Activated CD4-positive, alpha-beta T cell treated with anti-CD3 and anti-CD28 coated beads, Interleukin-2, amount 10 ng/mL, durations not matched to agents 24 days and 14 days (primary cell): ENCODE measurements at regions not wholly inside any gene's neighbourhood (a gene's known extent, or its start where the extent isn't known, plus 50 kb on each side); places are given as distances from the start of the nearest gene placed in this dataset.
A peak's percentile ranks its signal among the peaks of the same experiment; 100 is the strongest.

Experiments
- DNase-seq: peaks from one replicate; pipeline ENCODE4 v3.0.0; 2022
- H3K27ac Mint-ChIP-seq: one replicate; pipeline ENCODE4 v1.8.0; 2022; ENCODE audit warnings: mild to moderate bottlenecking, mixed read lengths
- H3K27me3 Mint-ChIP-seq: one replicate; pipeline ENCODE4 v1.8.0; 2022; ENCODE audit warnings: mixed read lengths
- H3K36me3 Mint-ChIP-seq: one replicate; pipeline ENCODE4 v1.8.0; 2022; ENCODE audit warnings: low read depth, mild to moderate bottlenecking, mixed read lengths
- H3K4me1 Mint-ChIP-seq: one replicate; pipeline ENCODE4 v1.8.0; 2021; ENCODE audit warnings: mixed read lengths
- H3K4me3 Mint-ChIP-seq: one replicate; pipeline ENCODE4 v1.8.0; 2022; ENCODE audit warnings: mild to moderate bottlenecking, moderate library complexity, mixed read lengths
- H3K9me3 Mint-ChIP-seq: one replicate; pipeline ENCODE4 v1.8.0; 2021; ENCODE audit warnings: mixed read lengths
- intact Hi-C: fragments of 100-400 bp; cut with micrococcal nuclease; formaldehyde crosslinking; loops from one replicate; pipeline ENCODE4 v1.15.1; 2023

DNA sequence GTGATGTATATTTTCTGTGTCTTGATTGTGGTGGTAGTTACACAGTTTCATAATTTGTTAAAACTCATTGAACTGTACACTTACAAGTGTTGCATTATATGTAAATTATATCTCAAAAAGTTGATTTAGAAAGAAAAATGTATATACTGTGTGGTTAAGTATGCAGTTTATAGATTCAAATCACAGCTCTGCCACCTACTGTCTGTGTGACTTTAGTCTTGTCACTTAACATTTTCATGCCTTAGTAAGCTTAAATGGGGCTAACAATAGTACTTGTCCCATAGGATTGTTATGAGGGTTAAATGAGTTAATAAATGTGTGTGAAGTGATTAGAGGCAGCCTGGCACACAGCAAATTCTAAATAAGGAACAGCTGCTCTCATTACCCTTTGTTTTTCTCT is 120.9 kb upstream of the P2RY1 start:
- no peak for DNase-seq
- H3K4me1 Mint-ChIP-seq = no peaks in the 10 kb centered on the region

GRCh38 chr3:152714507-152714906 is 120.4 kb upstream of the P2RY1 start:
- Mint-ChIP-seq H3K36me3 (no peaks in the 10 kb centered on the region), H3K4me3 (no peak overlapping the region), H3K27ac (no peak overlapping the region), H3K4me1 (no peaks in the 10 kb centered on the region), H3K9me3 (no peaks in the 10 kb centered on the region), H3K27me3 (peaks cover 2% of the 10 kb centered on the region)
- intact Hi-C loops = no loop called here
- DNase-seq = no peak

More for the DNA sequence above, 120.9 kb upstream of the P2RY1 start:
- Mint-ChIP-seq H3K27ac (no peak overlapping the region), H3K36me3 (no peaks in the 10 kb centered on the region), H3K4me3 (no peak overlapping the region), H3K9me3 (no peaks in the 10 kb centered on the region), H3K27me3 (peaks cover 2% of the 10 kb centered on the region)
- intact Hi-C loops = no loop called here

DNA sequence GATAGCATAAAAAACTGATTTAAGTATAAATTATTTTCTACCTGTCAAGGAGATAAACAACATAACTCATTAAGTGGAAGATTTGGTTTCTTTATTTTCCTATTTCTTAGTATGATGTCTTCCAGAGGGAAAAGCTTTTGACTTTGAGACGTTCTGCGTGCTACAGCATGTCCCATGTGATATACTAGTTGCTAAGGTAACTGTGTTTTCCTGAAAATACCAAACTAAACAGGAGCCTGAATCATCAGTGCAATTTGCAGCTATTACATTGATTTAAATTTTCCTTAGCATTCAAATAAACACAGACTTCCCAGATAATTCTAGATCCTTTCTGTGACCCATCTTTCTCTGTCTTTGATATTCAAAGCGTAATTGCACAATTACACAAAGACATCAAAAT is 117.7 kb upstream of the P2RY1 start:
- no peak overlapping the region for H3K27ac Mint-ChIP-seq

GRCh38 chr3:152718810-152719209 is 116.1 kb upstream of the P2RY1 start:
- Mint-ChIP-seq H3K27me3 (peaks cover 6% of the 10 kb centered on the region), H3K4me3 (no peak overlapping the region), H3K27ac (no peak overlapping the region), H3K9me3 (no peaks in the 10 kb centered on the region), H3K4me1 (no peaks in the 10 kb centered on the region), H3K36me3 (no peaks in the 10 kb centered on the region)
- DNase-seq = no peak
- intact Hi-C loops = no loop called here

More for the DNA sequence above, 117.7 kb upstream of the P2RY1 start:
- no peaks in the 10 kb centered on the region for H3K36me3 Mint-ChIP-seq
- H3K9me3 Mint-ChIP-seq = no peaks in the 10 kb centered on the region
- no peak for DNase-seq
- intact Hi-C loops = no loop called here
- H3K27me3 Mint-ChIP-seq = peaks cover 6% of the 10 kb centered on the region
- no peaks in the 10 kb centered on the region for H3K4me1 Mint-ChIP-seq
- no peak overlapping the region for H3K4me3 Mint-ChIP-seq

GRCh38 chr3:152719264-152719663 is 115.7 kb upstream of the P2RY1 start:
- intact Hi-C loops = no loop called here
- Mint-ChIP-seq H3K36me3 (no peaks in the 10 kb centered on the region), H3K27me3 (peaks cover 6% of the 10 kb centered on the region), H3K4me3 (no peak overlapping the region), H3K9me3 (no peaks in the 10 kb centered on the region), H3K27ac (no peak overlapping the region), H3K4me1 (no peaks in the 10 kb centered on the region)
- no peak for DNase-seq

DNA sequence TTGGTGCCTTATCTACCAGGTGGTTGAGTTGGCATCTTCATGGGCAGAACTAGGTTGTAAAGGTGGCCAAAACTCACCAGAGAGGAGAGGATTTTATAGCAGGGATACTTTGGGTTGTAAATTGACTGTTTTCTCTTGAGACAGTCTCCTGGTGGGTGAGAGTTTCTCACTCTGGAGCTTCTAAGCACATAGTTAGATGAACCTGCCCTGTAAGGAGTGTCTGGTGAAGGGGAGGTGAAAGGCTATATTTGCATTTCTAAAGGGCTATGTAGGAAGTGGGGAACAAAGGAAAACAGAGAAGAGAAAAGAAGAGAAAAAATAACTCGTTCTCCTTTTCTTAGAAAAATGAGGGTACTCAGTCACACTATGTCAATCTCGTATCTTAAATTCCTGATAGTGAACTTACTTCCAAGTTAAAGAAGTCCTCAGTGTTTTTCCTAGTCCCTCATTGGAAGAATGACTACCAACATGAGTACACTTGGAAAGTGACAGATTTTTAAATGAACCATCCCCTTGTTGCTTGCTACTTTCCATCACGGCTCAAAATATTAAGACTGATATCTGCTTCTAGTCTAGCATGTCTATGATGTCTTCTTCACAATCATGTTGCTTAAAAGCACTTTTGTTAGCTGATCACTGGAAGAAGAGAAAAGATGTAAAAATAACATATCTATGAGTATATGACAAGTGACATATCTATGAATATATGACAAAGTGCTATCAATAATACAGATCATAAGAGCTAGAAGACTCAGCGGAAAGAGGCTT is 113.8 kb upstream of the P2RY1 start:
- Mint-ChIP-seq H3K4me1 (no peaks in the 10 kb centered on the region), H3K4me3 (no peak overlapping the region), H3K36me3 (no peaks in the 10 kb centered on the region), H3K27ac (no peak overlapping the region), H3K27me3 (peaks cover 6% of the 10 kb centered on the region), H3K9me3 (no peaks in the 10 kb centered on the region)
- no peak for DNase-seq
- intact Hi-C loops = no loop called here

DNA sequence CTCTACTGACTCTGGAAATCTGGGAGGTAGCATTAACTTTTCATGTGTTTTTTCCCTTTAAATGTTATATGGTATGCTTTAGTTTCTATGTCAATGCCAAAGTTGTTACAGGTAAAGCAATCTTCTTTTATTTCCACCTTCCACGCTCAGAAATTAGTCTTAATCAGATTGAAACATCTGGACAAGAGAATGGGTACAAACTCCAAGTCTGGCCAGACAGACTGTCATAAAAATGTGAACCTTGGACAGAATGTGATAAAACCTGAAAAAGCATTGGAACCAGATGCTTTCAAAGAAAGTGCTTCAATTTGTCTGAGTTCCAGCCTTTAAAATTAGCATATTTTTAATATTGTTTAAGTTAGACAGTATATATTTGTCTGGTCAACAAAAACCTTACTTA is 110.7 kb upstream of the P2RY1 start:
- Mint-ChIP-seq H3K4me1 (no peaks in the 10 kb centered on the region), H3K4me3 (no peak overlapping the region), H3K27me3 (peaks cover 4% of the 10 kb centered on the region), H3K9me3 (no peaks in the 10 kb centered on the region), H3K27ac (no peak overlapping the region), H3K36me3 (no peaks in the 10 kb centered on the region)
- intact Hi-C loops = no loop called here
- no peak for DNase-seq

DNA sequence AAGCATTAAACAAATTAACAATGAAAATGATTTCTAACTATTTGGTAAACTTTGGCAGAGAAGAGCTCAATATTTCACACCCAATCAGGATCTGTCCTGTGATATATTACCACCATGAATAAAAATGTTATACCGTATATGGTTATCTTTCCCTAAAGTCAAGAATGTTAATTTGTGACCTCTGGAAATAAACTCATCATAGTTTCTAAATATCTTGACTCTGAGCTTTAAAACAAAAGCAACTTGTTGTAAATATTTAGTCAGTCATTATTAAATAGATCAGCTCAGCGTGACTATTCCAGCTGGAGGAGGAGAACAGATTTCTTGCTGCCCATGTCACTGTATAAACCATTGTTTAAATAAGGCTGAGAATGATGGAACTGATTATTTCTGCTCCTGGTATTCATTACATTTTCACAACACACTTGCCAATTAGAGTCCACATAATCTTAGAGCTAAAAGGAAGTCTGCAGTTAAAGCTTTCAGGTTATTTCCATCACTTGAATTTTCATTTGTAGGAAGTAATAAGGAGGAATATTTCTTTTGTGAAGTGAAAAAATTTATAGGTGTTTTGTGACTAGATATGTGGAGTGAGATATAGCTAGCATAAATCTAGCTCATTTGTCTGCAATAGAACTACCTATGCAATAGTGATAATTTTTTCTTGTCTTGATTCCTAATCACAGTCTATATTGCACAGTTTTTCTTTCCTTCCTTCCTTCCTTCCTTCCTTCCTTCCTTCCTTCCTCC is 106.5 kb upstream of the P2RY1 start:
- intact Hi-C loops = no loop called here
- no peaks in the 10 kb centered on the region for H3K9me3 Mint-ChIP-seq

GRCh38 chr3:152729906-152730305 is 105.0 kb upstream of the P2RY1 start:
- no peak for DNase-seq
- intact Hi-C loops = no loop called here
- Mint-ChIP-seq H3K27me3 (peaks cover 3% of the 10 kb centered on the region), H3K4me1 (no peaks in the 10 kb centered on the region), H3K4me3 (no peak overlapping the region), H3K9me3 (no peaks in the 10 kb centered on the region), H3K27ac (no peak overlapping the region), H3K36me3 (no peaks in the 10 kb centered on the region)

More for the DNA sequence above, 106.5 kb upstream of the P2RY1 start:
- H3K27ac Mint-ChIP-seq = no peak overlapping the region
- no peaks in the 10 kb centered on the region for H3K27me3 Mint-ChIP-seq
- H3K4me3 Mint-ChIP-seq = no peak overlapping the region
- H3K36me3 Mint-ChIP-seq = no peaks in the 10 kb centered on the region
- DNase-seq = no peak
- no peaks in the 10 kb centered on the region for H3K4me1 Mint-ChIP-seq

- Mint-ChIP-seq H3K4me1 (no peaks in the 10 kb centered on the region), H3K4me3 (no peak overlapping the region), H3K27me3 (peaks cover 6% of the 10 kb centered on the region), H3K9me3 (no peaks in the 10 kb centered on the region), H3K27ac (no peak overlapping the region), H3K36me3 (no peaks in the 10 kb centered on the region)
- no peak for DNase-seq
- intact Hi-C loops = no loop called here
Measured at GRCh38 chr3:152731511-152731910, 103.4 kb upstream of the P2RY1 start.

GRCh38 chr3:152733584-152734119 is 101.3 kb upstream of the P2RY1 start:
- Mint-ChIP-seq H3K9me3 (no peaks in the 10 kb centered on the region), H3K4me3 (no peak overlapping the region), H3K36me3 (no peaks in the 10 kb centered on the region), H3K27ac (no peak overlapping the region), H3K27me3 (peaks cover 6% of the 10 kb centered on the region), H3K4me1 (no peaks in the 10 kb centered on the region)
- intact Hi-C loops = no loop called here
- no peak for DNase-seq

GRCh38 chr3:152737021-152737908 is 97.7 kb upstream of the P2RY1 start:
- intact Hi-C loops = no loop called here
- no peaks in the 10 kb centered on the region for H3K9me3 Mint-ChIP-seq
- H3K4me3 Mint-ChIP-seq = no peak overlapping the region
- DNase-seq = peak; percentile 66
- no peaks in the 10 kb centered on the region for H3K4me1 Mint-ChIP-seq
- no peak overlapping the region for H3K27ac Mint-ChIP-seq
- no peaks in the 10 kb centered on the region for H3K36me3 Mint-ChIP-seq
- H3K27me3 Mint-ChIP-seq = peaks cover 10% of the 10 kb centered on the region

- Mint-ChIP-seq H3K4me3 (no peak overlapping the region), H3K4me1 (no peaks in the 10 kb centered on the region), H3K27ac (no peak overlapping the region), H3K9me3 (no peaks in the 10 kb centered on the region), H3K36me3 (no peaks in the 10 kb centered on the region), H3K27me3 (peaks cover 10% of the 10 kb centered on the region)
- intact Hi-C loops = no loop called here
- DNase-seq = no peak
Measured at GRCh38 chr3:152738656-152739055, 96.3 kb upstream of the P2RY1 start.
